ENCODE measurements at regions not wholly inside any gene's neighbourhood (a gene's known extent, or its start where the extent isn't known, plus 50 kb on each side); places are given as distances from the start of the nearest gene placed in this dataset.

- TF ChIP-seq POLR2AphosphoS5 (IDR thresholded peaks at IDR 0.05; ENCODE audit: borderline replicate concordance, low read depth, low read length) (no peak), EZH2 (IDR thresholded peaks at IDR 0.05) (no peak), FOXP2 (optimal IDR thresholded peaks at IDR 0.05; ENCODE audit: control extremely low read depth, extremely low read length, insufficient read depth) (no peak)
These were observed 211.5 kb downstream of the SOX4 start for GRCh38 chr6:21804941-21805610.
